ENCODE measurements at regions not wholly inside any gene's neighbourhood (a gene's known extent, or its start where the extent isn't known, plus 50 kb on each side); places are given as distances from the start of the nearest gene placed in this dataset.
A peak's percentile ranks its signal among the peaks of the same experiment; 100 is the strongest.
"Not testable (repeated sequence)": the region's sequence is repeated elsewhere in the genome, so short reads cannot be mapped to it uniquely, and the experiment has no call there.

DNA sequence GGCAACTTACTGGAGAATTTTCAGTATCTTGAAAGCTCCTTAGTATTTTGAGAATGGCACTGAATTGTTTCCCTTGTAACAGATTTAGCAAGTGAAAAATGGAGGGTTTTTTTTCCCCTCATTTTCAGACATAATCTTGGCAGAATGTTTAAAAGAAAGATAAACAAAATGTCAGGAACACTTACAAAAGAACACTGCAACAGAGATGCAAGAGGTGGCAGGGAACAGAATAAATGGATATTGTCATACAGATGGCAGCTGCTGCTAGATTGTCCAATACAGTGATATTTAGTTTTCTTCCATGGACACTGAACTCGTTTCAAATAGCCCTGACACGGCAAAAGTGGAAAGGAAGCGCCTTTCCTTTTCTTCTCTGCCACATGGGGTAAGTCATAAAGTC lies 76.9 kb upstream of the ZNF608 start:
- no peaks in the 10 kb centered on the region for H3K9me3 ChIP-seq (ENCODE audit: control insufficient read depth, low read length, poor library complexity, severe bottlenecking)
- Mint-ChIP-seq H3K4me3 (no peak overlapping the region), H3K27ac (no peak overlapping the region), H3K4me1 (no peaks in the 10 kb centered on the region), H3K27me3 (no peaks in the 10 kb centered on the region), H3K36me3 (ENCODE audit: low read depth) (no peaks in the 10 kb centered on the region)
- DNase-seq: no peak
- ATAC-seq: no peak

GRCh38 chr5:124824637-124825158 lies 78.3 kb upstream of the ZNF608 start:
- no peak overlapping the region for H3K4me3 Mint-ChIP-seq
- no peaks in the 10 kb centered on the region for H3K9me3 ChIP-seq (ENCODE audit: control insufficient read depth, low read length, poor library complexity, severe bottlenecking)
- H3K27ac Mint-ChIP-seq: no peak overlapping the region
- H3K36me3 Mint-ChIP-seq (ENCODE audit: low read depth): no peaks in the 10 kb centered on the region
- no peak for DNase-seq
- H3K4me1 Mint-ChIP-seq: no peaks in the 10 kb centered on the region
- no peaks in the 10 kb centered on the region for H3K27me3 Mint-ChIP-seq
- no peak for ATAC-seq

- no peaks in the 10 kb centered on the region for H3K9me3 ChIP-seq (ENCODE audit: control insufficient read depth, low read length, poor library complexity, severe bottlenecking)
- no peaks in the 10 kb centered on the region for H3K4me1 Mint-ChIP-seq
- no peak overlapping the region for H3K27ac Mint-ChIP-seq
- no peak overlapping the region for H3K4me3 Mint-ChIP-seq
- H3K36me3 Mint-ChIP-seq (ENCODE audit: low read depth): no peaks in the 10 kb centered on the region
- peak; percentile 58 for ATAC-seq
- no peak for DNase-seq
- H3K27me3 Mint-ChIP-seq: no peaks in the 10 kb centered on the region
Measured at GRCh38 chr5:124825250-124825982, 79.0 kb upstream of the ZNF608 start.

DNA sequence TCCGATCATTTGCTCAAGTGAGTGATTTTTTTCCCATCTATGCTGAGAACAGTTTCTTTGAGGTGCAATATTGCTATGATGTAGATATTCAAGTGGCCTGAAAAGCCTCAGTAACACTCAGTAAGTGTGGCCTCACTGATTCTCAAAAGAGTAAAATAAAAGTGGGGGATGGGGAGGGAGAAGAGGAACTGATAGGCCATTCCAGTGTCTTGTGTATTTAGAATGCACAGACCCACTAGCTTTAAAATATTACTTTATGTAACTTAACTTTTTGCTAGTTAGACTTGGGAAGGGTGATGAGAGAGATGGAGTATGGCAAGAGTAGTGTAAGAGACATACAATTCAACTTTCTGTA lies 79.5 kb upstream of the ZNF608 start:
- Mint-ChIP-seq H3K4me1 (no peaks in the 10 kb centered on the region), H3K36me3 (ENCODE audit: low read depth) (no peaks in the 10 kb centered on the region), H3K4me3 (no peak overlapping the region), H3K27ac (no peak overlapping the region), H3K27me3 (no peaks in the 10 kb centered on the region)
- no peaks in the 10 kb centered on the region for H3K9me3 ChIP-seq (ENCODE audit: control insufficient read depth, low read length, poor library complexity, severe bottlenecking)
- ATAC-seq (no peak), DNase-seq (no peak)

- no peaks in the 10 kb centered on the region for H3K36me3 Mint-ChIP-seq (ENCODE audit: low read depth)
- H3K4me1 Mint-ChIP-seq: no peaks in the 10 kb centered on the region
- H3K27ac Mint-ChIP-seq: no peak overlapping the region
Measured at GRCh38 chr5:124828731-124829234, 82.3 kb upstream of the ZNF608 start.

GRCh38 chr5:124831687-124832240 lies 85.3 kb upstream of the ZNF608 start:
- no peak for ATAC-seq
- Mint-ChIP-seq H3K27ac (no peak overlapping the region), H3K36me3 (ENCODE audit: low read depth) (no peaks in the 10 kb centered on the region), H3K4me1 (no peaks in the 10 kb centered on the region), H3K4me3 (no peak overlapping the region), H3K27me3 (no peaks in the 10 kb centered on the region)
- DNase-seq: no peak
- H3K9me3 ChIP-seq (ENCODE audit: control insufficient read depth, low read length, poor library complexity, severe bottlenecking): no peaks in the 10 kb centered on the region

More at GRCh38 chr5:124828731-124829234, 82.3 kb upstream of the ZNF608 start:
- Mint-ChIP-seq H3K27me3 (no peaks in the 10 kb centered on the region), H3K4me3 (no peak overlapping the region)
- DNase-seq (no peak), ATAC-seq (no peak)
- H3K9me3 ChIP-seq (ENCODE audit: control insufficient read depth, low read length, poor library complexity, severe bottlenecking): no peaks in the 10 kb centered on the region

- ATAC-seq: no peak
- DNase-seq: no peak
- Mint-ChIP-seq H3K36me3 (ENCODE audit: low read depth) (no peaks in the 10 kb centered on the region), H3K27ac (no peak overlapping the region), H3K4me1 (no peaks in the 10 kb centered on the region), H3K27me3 (no peaks in the 10 kb centered on the region), H3K4me3 (no peak overlapping the region)
- H3K9me3 ChIP-seq (ENCODE audit: control insufficient read depth, low read length, poor library complexity, severe bottlenecking): no peaks in the 10 kb centered on the region
Measured at GRCh38 chr5:124832510-124832909, 86.1 kb upstream of the ZNF608 start.

- not testable (repeated sequence) for H3K27ac Mint-ChIP-seq; H3K4me1 Mint-ChIP-seq; H3K9me3 ChIP-seq (ENCODE audit: control insufficient read depth, low read length, poor library complexity, severe bottlenecking); H3K36me3 Mint-ChIP-seq (ENCODE audit: low read depth); H3K4me3 Mint-ChIP-seq; H3K27me3 Mint-ChIP-seq; ATAC-seq; DNase-seq
Measured at GRCh38 chr5:124836314-124836713, 89.9 kb upstream of the ZNF608 start.

DNA sequence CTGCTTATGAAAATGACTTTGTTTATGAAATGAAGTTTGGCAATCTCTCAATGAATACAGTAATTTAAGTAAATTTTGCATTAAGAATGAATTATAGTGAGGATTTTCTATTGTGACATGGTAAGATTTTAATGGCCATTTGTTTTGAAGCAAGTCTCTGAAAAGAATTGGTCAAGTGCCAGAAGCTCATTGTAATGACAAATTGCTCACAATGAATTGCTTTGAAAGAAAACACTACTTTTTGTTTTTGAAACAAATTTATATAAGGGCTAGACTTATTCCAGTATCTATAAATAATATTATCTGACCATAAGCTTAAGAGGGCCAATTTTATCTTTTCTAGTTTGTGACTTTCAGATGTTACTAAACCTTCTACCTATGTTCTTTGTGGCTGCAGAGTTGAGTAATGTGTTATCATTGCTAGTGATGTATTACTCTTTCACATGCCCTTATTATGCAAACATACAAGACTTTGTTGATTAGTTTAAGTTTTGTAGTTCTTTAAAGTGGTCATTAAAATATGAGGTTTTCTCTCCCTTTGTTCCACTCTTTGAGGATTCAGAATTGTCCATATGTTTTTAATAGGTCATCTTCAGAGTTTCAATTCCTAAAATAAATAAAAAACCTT lies 93.0 kb upstream of the ZNF608 start:
- Mint-ChIP-seq H3K4me1 (no peaks in the 10 kb centered on the region), H3K27ac (no peak overlapping the region), H3K4me3 (no peak overlapping the region), H3K36me3 (ENCODE audit: low read depth) (no peaks in the 10 kb centered on the region), H3K27me3 (no peaks in the 10 kb centered on the region)
- H3K9me3 ChIP-seq (ENCODE audit: control insufficient read depth, low read length, poor library complexity, severe bottlenecking): no peaks in the 10 kb centered on the region
- ATAC-seq (no peak), DNase-seq (no peak)

DNA sequence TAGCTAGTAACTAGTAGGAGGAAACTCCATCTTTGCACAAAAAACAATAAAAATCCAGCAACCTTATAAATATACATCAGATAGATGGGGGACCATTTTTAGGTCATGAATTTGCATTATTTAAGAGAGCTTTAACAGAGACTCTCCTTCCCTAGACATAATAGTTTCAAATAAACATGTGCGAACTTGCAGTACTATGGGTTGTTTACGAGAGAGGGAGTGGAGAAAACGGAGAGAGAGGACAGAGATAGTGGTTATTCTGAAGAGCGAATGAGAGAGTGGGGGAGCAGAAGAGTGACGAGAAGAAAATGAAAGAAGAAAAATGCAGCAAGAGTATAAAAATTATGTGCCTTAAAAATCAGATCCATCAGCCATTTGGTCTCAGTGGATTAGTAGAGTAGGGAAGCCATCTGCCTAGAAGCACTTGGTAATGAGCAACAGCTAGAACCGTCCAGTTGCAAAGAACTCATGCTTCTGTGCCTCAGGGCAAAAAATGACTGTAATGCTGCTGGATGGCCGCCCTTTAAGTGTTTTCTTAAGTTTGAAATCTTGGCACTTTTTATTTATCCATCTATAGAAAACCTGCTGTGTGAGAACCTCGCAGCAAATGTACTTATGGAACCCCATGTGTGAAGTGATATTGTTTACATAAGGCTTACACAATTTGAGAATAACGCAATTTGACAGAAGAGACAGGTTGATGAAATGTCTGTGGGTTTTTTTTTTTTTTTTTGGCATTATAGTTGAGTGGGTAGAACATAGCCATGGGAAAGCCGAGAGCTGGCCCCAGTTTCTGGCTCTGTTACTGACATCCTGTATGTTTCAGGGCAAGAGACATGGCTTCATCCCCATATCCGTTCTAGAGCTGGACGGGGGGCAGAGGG lies 95.6 kb upstream of the ZNF608 start:
- DNase-seq (no peak), ATAC-seq (no peak)
- no peak overlapping the region for H3K4me3 Mint-ChIP-seq
- H3K36me3 Mint-ChIP-seq (ENCODE audit: low read depth): no peaks in the 10 kb centered on the region
- H3K4me1 Mint-ChIP-seq: no peaks in the 10 kb centered on the region
- no peaks in the 10 kb centered on the region for H3K9me3 ChIP-seq (ENCODE audit: control insufficient read depth, low read length, poor library complexity, severe bottlenecking)
- H3K27me3 Mint-ChIP-seq: no peaks in the 10 kb centered on the region
- no peak overlapping the region for H3K27ac Mint-ChIP-seq

GRCh38 chr5:124842725-124843595 lies 96.5 kb upstream of the ZNF608 start:
- ATAC-seq (no peak), DNase-seq (no peak)
- Mint-ChIP-seq H3K36me3 (ENCODE audit: low read depth) (no peaks in the 10 kb centered on the region), H3K4me3 (no peak overlapping the region), H3K27ac (no peak overlapping the region), H3K4me1 (no peaks in the 10 kb centered on the region), H3K27me3 (no peaks in the 10 kb centered on the region)
- H3K9me3 ChIP-seq (ENCODE audit: control insufficient read depth, low read length, poor library complexity, severe bottlenecking): no peaks in the 10 kb centered on the region

GRCh38 chr5:124843596-124843899 lies 97.1 kb upstream of the ZNF608 start:
- Mint-ChIP-seq H3K27me3 (no peaks in the 10 kb centered on the region), H3K36me3 (ENCODE audit: low read depth) (no peaks in the 10 kb centered on the region), H3K4me1 (no peaks in the 10 kb centered on the region), H3K27ac (no peak overlapping the region), H3K4me3 (no peak overlapping the region)
- no peaks in the 10 kb centered on the region for H3K9me3 ChIP-seq (ENCODE audit: control insufficient read depth, low read length, poor library complexity, severe bottlenecking)
- no peak for ATAC-seq
- no peak for DNase-seq
